ENCODE measurements at regions not wholly inside any gene's neighbourhood (a gene's known extent, or its start where the extent isn't known, plus 50 kb on each side); places are given as distances from the start of the nearest gene placed in this dataset.

GRCh38 chr1:229760478-229760996, 134.5 kb downstream of the URB2 start:
- TF ChIP-seq, protein P1, sequence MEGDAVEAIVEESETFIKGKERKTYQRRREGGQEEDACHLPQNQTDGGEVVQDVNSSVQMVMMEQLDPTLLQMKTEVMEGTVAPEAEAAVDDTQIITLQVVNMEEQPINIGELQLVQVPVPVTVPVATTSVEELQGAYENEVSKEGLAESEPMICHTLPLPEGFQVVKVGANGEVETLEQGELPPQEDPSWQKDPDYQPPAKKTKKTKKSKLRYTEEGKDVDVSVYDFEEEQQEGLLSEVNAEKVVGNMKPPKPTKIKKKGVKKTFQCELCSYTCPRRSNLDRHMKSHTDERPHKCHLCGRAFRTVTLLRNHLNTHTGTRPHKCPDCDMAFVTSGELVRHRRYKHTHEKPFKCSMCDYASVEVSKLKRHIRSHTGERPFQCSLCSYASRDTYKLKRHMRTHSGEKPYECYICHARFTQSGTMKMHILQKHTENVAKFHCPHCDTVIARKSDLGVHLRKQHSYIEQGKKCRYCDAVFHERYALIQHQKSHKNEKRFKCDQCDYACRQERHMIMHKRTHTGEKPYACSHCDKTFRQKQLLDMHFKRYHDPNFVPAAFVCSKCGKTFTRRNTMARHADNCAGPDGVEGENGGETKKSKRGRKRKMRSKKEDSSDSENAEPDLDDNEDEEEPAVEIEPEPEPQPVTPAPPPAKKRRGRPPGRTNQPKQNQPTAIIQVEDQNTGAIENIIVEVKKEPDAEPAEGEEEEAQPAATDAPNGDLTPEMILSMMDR (IDR thresholded peaks at IDR 0.05): no peak
- TF ChIP-seq EP300 (IDR thresholded peaks at IDR 0.05): no peak

Data from stomach (tissue), 4 donors.